GM21360 (cell line): ENCODE measurements at regions not wholly inside any gene's neighbourhood (a gene's known extent, or its start where the extent isn't known, plus 50 kb on each side); places are given as distances from the start of the nearest gene placed in this dataset.
A peak's percentile ranks its signal among the peaks of the same experiment; 100 is the strongest.
"Not testable (repeated sequence)": the region's sequence is repeated elsewhere in the genome, so short reads cannot be mapped to it uniquely, and the experiment has no call there.

Experiments
- ATAC-seq: cut with Tn5 transposase; IDR thresholded peaks from one replicate; pipeline ENCODE4 v1.9.1; 2021; ENCODE audit warnings: mild to moderate bottlenecking, moderate library complexity; ENCODE audit not compliant: unreplicated experiment

GRCh38 chrX:55326985-55327384 lies 62.3 kb upstream of the PAGE3 start:
- no peak for ATAC-seq

GRCh38 chrX:55335296-55335695 lies 70.6 kb upstream of the PAGE3 start:
- no peak for ATAC-seq

GRCh38 chrX:55336176-55336575 lies 71.5 kb upstream of the PAGE3 start:
- ATAC-seq = no peak

- no peak for ATAC-seq
These were observed 76.2 kb upstream of the PAGE3 start for GRCh38 chrX:55340896-55341433.

GRCh38 chrX:55342533-55343501 lies 78.1 kb upstream of the PAGE3 start:
- ATAC-seq = peak; percentile 67

- no peak for ATAC-seq
These were observed 91.9 kb upstream of the PAGE3 start for GRCh38 chrX:55356609-55357008.

GRCh38 chrX:55357236-55357635 lies 92.5 kb upstream of the PAGE3 start:
- ATAC-seq = no peak

- ATAC-seq = no peak
These were observed 72.5 kb upstream of the MAGEH1 start for GRCh38 chrX:55379396-55379795.

GRCh38 chrX:55389376-55389775 lies 62.6 kb upstream of the MAGEH1 start:
- no peak for ATAC-seq

GRCh38 chrX:55396836-55397235 lies 55.1 kb upstream of the MAGEH1 start:
- ATAC-seq = not testable (repeated sequence)
